Activated CD8-positive, alpha-beta T cell treated with anti-CD3 and anti-CD28 coated beads for 36 hours (primary cell): ENCODE measurements at regions not wholly inside any gene's neighbourhood (a gene's known extent, or its start where the extent isn't known, plus 50 kb on each side); places are given as distances from the start of the nearest gene placed in this dataset.

Experiments used
- ATAC-seq: fragments of 200-7000 bp; cut with Tn5 transposase; one replicate; pipeline ENCODE4 v1.10.0; 2021; ENCODE audit warnings: mild to moderate bottlenecking, moderate library complexity
- CTCF ChIA-PET: fragments of 350-600 bp; sonication (Branson Sonifier 250); formaldehyde crosslinking; loops from one replicate; lab custom pipeline; 2021; ENCODE audit warnings: antibody characterized with exemption; lab: Charles Lee
- POLR2A ChIA-PET: fragments of 350-600 bp; sonication (Branson Sonifier 250); formaldehyde crosslinking; loops from one replicate; lab custom pipeline; 2021; ENCODE audit warnings: antibody characterized with exemption; lab: Charles Lee
- DNase-seq: peaks from one replicate; pipeline ENCODE4 v3.0.0-alpha.2; 2020
- H3K27ac Mint-ChIP-seq: one replicate; pipeline ENCODE4 v1.8.0; 2021; ENCODE audit warnings: mild to moderate bottlenecking, mixed read lengths
- H3K27me3 Mint-ChIP-seq: one replicate; pipeline ENCODE4 v1.8.0; 2021; ENCODE audit warnings: mixed read lengths
- H3K36me3 Mint-ChIP-seq: one replicate; pipeline ENCODE4 v1.8.0; 2021; ENCODE audit warnings: low read depth, mixed read lengths
- H3K4me1 Mint-ChIP-seq: one replicate; pipeline ENCODE4 v1.8.0; 2021; ENCODE audit warnings: low read depth, mixed read lengths
- H3K4me3 Mint-ChIP-seq: one replicate; pipeline ENCODE4 v1.8.0; 2021; ENCODE audit warnings: mild to moderate bottlenecking, moderate library complexity, mixed read lengths
- H3K9me3 Mint-ChIP-seq: one replicate; pipeline ENCODE4 v1.8.0; 2021; ENCODE audit warnings: mixed read lengths
- intact Hi-C: fragments of 100-400 bp; cut with micrococcal nuclease; formaldehyde crosslinking; loops from one replicate; pipeline ENCODE4 v1.10.0; 2022
- TF ChIP-seq, protein P1 (sequence below): fragments of 200-600 bp; IDR thresholded peaks from one replicate; pipeline ENCODE4 v1.8.0; 2022; ENCODE audit warnings: antibody characterized with exemption, mild to moderate bottlenecking

DNA sequence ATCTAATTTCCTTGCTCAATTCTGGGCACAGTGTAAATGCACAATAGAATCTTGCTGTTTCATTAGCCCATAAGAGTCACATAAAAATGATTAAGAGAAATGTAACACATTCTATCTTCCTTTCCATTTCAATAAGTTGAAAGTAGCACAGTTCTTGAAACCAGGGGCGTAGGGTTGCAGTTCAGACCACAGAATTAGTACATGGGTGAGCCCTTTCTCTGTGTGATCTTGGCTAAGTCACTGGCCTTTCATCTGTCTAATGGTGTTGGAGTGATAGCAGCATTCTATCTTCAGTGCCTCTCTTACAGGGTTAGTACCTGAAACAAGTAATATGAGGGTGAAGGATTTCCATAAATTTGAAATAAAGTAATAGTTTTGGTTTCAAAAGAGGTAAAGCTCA lies 445.3 kb upstream of the ZNF462 start:
- H3K9me3 Mint-ChIP-seq, result peaks cover 5% of the 10 kb centered on the region
- intact Hi-C loops, result no loop called here
- ChIA-PET POLR2A (no interaction called here), CTCF (no interaction called here)
- H3K4me3 Mint-ChIP-seq, result no peak overlapping the region
- no peak for ATAC-seq
- H3K36me3 Mint-ChIP-seq, result no peaks in the 10 kb centered on the region
- no peaks in the 10 kb centered on the region for H3K27me3 Mint-ChIP-seq
- peaks cover 10% of the 10 kb centered on the region for H3K4me1 Mint-ChIP-seq
- TF ChIP-seq, protein P1, sequence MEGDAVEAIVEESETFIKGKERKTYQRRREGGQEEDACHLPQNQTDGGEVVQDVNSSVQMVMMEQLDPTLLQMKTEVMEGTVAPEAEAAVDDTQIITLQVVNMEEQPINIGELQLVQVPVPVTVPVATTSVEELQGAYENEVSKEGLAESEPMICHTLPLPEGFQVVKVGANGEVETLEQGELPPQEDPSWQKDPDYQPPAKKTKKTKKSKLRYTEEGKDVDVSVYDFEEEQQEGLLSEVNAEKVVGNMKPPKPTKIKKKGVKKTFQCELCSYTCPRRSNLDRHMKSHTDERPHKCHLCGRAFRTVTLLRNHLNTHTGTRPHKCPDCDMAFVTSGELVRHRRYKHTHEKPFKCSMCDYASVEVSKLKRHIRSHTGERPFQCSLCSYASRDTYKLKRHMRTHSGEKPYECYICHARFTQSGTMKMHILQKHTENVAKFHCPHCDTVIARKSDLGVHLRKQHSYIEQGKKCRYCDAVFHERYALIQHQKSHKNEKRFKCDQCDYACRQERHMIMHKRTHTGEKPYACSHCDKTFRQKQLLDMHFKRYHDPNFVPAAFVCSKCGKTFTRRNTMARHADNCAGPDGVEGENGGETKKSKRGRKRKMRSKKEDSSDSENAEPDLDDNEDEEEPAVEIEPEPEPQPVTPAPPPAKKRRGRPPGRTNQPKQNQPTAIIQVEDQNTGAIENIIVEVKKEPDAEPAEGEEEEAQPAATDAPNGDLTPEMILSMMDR, result no peak
- no peak overlapping the region for H3K27ac Mint-ChIP-seq
- DNase-seq, result no peak

DNA sequence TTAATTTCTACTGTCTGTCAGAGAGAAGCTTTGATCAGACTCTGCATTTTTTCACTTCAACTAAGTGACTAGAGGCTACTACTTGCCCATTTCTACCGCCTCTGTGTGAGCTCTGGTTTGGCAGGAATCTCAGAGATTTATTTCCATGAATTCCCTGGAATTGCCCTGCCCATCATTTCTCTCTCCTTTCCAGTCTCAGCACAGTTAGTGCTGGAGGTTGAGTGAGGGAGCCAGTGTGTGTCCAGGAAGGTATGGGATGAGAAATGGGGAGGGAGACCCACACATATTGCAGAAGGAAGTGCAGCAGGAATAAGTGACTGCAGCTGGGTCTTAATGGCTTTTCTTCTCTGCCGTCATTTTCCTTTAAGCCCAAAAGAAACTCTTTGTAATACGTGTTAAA lies 443.1 kb upstream of the ZNF462 start:
- Mint-ChIP-seq H3K27ac (no peak overlapping the region), H3K4me3 (no peak overlapping the region), H3K4me1 (peaks cover 10% of the 10 kb centered on the region), H3K27me3 (no peaks in the 10 kb centered on the region), H3K36me3 (no peaks in the 10 kb centered on the region), H3K9me3 (peaks cover 4% of the 10 kb centered on the region)
- CTCF ChIA-PET, result no interaction called here
- intact Hi-C loops, result no loop called here
- TF ChIP-seq, protein P1, result no peak
- no peak for DNase-seq
- POLR2A ChIA-PET, result no interaction called here
- no peak for ATAC-seq

DNA sequence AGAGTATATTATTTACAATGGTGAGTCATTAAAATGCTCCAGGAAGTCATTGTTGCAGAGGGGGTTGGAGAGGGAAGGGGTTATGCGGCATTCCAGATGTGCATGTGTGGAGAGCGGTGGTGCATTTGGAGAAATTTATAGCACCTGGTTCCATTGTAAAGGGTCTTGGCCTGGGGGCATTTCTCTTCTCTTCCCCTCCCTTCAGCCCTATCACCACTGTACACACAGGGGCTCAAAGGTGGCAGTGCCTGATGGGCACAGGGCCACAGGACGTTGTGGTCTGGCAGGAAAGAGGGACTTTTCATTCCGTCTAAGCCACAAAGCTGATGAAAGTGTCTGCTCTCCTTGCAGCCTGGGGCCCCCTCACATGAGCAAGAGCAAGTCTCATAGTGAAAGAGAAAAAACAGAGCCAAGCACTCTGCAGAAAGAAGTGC lies 442.4 kb upstream of the ZNF462 start:
- ChIA-PET POLR2A (no interaction called here), CTCF (no interaction called here)
- no peaks in the 10 kb centered on the region for H3K36me3 Mint-ChIP-seq
- peaks cover 3% of the 10 kb centered on the region for H3K9me3 Mint-ChIP-seq
- H3K4me3 Mint-ChIP-seq, result no peak overlapping the region
- DNase-seq, result peak; percentile 43
- TF ChIP-seq, protein P1, result no peak
- no peaks in the 10 kb centered on the region for H3K27me3 Mint-ChIP-seq
- peak; percentile 63 for ATAC-seq
- no peak overlapping the region for H3K27ac Mint-ChIP-seq
- intact Hi-C loops, result no loop called here
- peaks cover 10% of the 10 kb centered on the region for H3K4me1 Mint-ChIP-seq

DNA sequence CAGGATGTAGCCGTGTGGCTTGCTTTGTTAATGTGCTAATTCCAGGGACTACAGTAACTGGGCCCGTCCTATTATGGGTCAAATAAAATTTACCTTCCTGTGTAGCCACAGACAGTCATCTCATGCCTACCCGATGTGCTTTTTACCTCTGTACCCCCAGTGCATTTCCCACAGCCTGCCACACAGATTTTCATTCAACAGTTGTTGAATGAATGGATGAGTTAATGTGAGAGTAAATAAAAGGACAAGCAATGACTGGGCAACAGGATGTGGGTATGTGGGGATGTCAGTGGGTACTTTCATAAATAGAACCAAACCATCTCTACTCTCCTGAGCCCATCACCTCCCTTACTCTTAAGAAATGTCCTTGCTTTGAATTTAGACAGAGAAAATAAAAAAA lies 441.2 kb upstream of the ZNF462 start:
- POLR2A ChIA-PET, result no interaction called here

DNA sequence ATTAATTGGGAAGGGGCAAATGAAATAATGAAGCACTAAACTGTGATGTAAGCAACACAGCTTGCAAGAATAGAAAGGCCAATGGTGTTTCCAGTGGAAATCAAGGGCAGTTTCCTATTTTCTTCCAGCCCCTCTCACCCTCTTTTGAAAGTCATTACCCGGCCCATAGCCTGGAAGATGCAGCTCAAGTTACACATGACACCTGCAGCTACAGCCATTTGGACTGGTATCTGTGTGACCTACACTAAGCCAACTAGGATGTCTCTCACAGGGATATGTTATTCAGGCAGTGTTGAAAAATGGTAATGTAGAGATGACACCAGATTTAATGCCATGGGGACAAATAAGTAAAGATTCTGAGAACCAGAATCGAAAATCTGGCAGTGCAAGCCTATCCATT lies 439.4 kb upstream of the ZNF462 start:
- Mint-ChIP-seq H3K4me3 (no peak overlapping the region), H3K27me3 (no peaks in the 10 kb centered on the region), H3K36me3 (no peaks in the 10 kb centered on the region), H3K27ac (no peak overlapping the region), H3K9me3 (no peaks in the 10 kb centered on the region), H3K4me1 (peaks cover 10% of the 10 kb centered on the region)
- ATAC-seq (no peak), DNase-seq (no peak)
- ChIA-PET POLR2A (no interaction called here), CTCF (no interaction called here)
- TF ChIP-seq, protein P1, result no peak
- intact Hi-C loops, result no loop called here

More for the DNA sequence above, 441.2 kb upstream of the ZNF462 start:
- Mint-ChIP-seq H3K36me3 (no peaks in the 10 kb centered on the region), H3K9me3 (no peaks in the 10 kb centered on the region), H3K4me3 (no peak overlapping the region), H3K4me1 (peaks cover 10% of the 10 kb centered on the region), H3K27me3 (no peaks in the 10 kb centered on the region), H3K27ac (no peak overlapping the region)
- CTCF ChIA-PET, result no interaction called here
- peak; percentile 43 for ATAC-seq
- TF ChIP-seq, protein P1, result no peak
- intact Hi-C loops, result no loop called here
- DNase-seq, result peak; percentile 22
